ENCODE measurements at regions not wholly inside any gene's neighbourhood (a gene's known extent, or its start where the extent isn't known, plus 50 kb on each side); places are given as distances from the start of the nearest gene placed in this dataset.
A peak's percentile ranks its signal among the peaks of the same experiment; 100 is the strongest.

GRCh38 chr11:27868226-27868625, 168.0 kb upstream of the BDNF start:
- TF ChIP-seq POLR2AphosphoS5 (IDR thresholded peaks at IDR 0.05; ENCODE audit: low read depth, low read length) (no peak), PAX5 (IDR thresholded peaks at IDR 0.05; ENCODE audit: insufficient read depth, low read length, severe bottlenecking) (no peak), POLR2A (IDR thresholded peaks at IDR 0.05; ENCODE audit: low read depth, low read length) (no peak), SPI1 (IDR thresholded peaks at IDR 0.05; ENCODE audit: low read depth, low read length) (no peak), TAF1 (IDR thresholded peaks at IDR 0.05; ENCODE audit: low read depth, low read length) (no peak), POU2F2 (IDR thresholded peaks at IDR 0.05; ENCODE audit: low read depth, low read length) (no peak)
- FAIRE-seq (no peak), DNase-seq (ENCODE audit: insufficient read length, low spot score) (no peak)

- no peak for TF ChIP-seq POU2F2 (IDR thresholded peaks at IDR 0.05; ENCODE audit: low read depth, low read length)
- DNase-seq (ENCODE audit: insufficient read length, low spot score) (no peak), FAIRE-seq (no peak)
Observed at GRCh38 chr11:27865105-27865504, 164.8 kb upstream of the BDNF start.

- FAIRE-seq (no peak), DNase-seq (ENCODE audit: insufficient read length, low spot score) (no peak)
- TF ChIP-seq TAF1 (IDR thresholded peaks at IDR 0.05; ENCODE audit: low read depth, low read length) = no peak
- TF ChIP-seq PAX5 (IDR thresholded peaks at IDR 0.05; ENCODE audit: insufficient read depth, low read length, severe bottlenecking) = no peak
- no peak for TF ChIP-seq POU2F2 (IDR thresholded peaks at IDR 0.05; ENCODE audit: low read depth, low read length)
- TF ChIP-seq POLR2A (IDR thresholded peaks at IDR 0.05; ENCODE audit: low read depth, low read length) = no peak
- TF ChIP-seq POLR2AphosphoS5 (IDR thresholded peaks at IDR 0.05; ENCODE audit: low read depth, low read length) = no peak
- no peak for TF ChIP-seq SPI1 (IDR thresholded peaks at IDR 0.05; ENCODE audit: low read depth, low read length)
Observed at GRCh38 chr11:27864611-27865010, 164.4 kb upstream of the BDNF start.

GRCh38 chr11:27864091-27864491, 163.8 kb upstream of the BDNF start:
- TF ChIP-seq POU2F2 (IDR thresholded peaks at IDR 0.05; ENCODE audit: low read depth, low read length) (no peak), SPI1 (IDR thresholded peaks at IDR 0.05; ENCODE audit: low read depth, low read length) (no peak), POLR2AphosphoS5 (IDR thresholded peaks at IDR 0.05; ENCODE audit: low read depth, low read length) (no peak), POLR2A (IDR thresholded peaks at IDR 0.05; ENCODE audit: low read depth, low read length) (no peak), TAF1 (IDR thresholded peaks at IDR 0.05; ENCODE audit: low read depth, low read length) (no peak)
- DNase-seq (ENCODE audit: insufficient read length, low spot score) (no peak), FAIRE-seq (no peak)

- TF ChIP-seq TAF1 (IDR thresholded peaks at IDR 0.05; ENCODE audit: low read depth, low read length) (no peak), SPI1 (IDR thresholded peaks at IDR 0.05; ENCODE audit: low read depth, low read length) (no peak), POLR2A (IDR thresholded peaks at IDR 0.05; ENCODE audit: low read depth, low read length) (no peak)
- FAIRE-seq = no peak
- no peak for DNase-seq (ENCODE audit: insufficient read length, low spot score)
Observed at GRCh38 chr11:27863637-27864036, 163.4 kb upstream of the BDNF start.

- TF ChIP-seq POLR2AphosphoS5 (IDR thresholded peaks at IDR 0.05; ENCODE audit: low read depth, low read length) (no peak), PAX5 (IDR thresholded peaks at IDR 0.05; ENCODE audit: insufficient read depth, low read length, severe bottlenecking) (no peak), SPI1 (IDR thresholded peaks at IDR 0.05; ENCODE audit: low read depth, low read length) (no peak), POU2F2 (IDR thresholded peaks at IDR 0.05; ENCODE audit: low read depth, low read length) (no peak), POLR2A (IDR thresholded peaks at IDR 0.05; ENCODE audit: low read depth, low read length) (no peak), TAF1 (IDR thresholded peaks at IDR 0.05; ENCODE audit: low read depth, low read length) (no peak)
- DNase-seq (ENCODE audit: insufficient read length, low spot score) = no peak
- no peak for FAIRE-seq
Observed at GRCh38 chr11:27861706-27862430, 161.6 kb upstream of the BDNF start.

GRCh38 chr11:27860811-27861210, 160.6 kb upstream of the BDNF start:
- DNase-seq (ENCODE audit: insufficient read length, low spot score) (no peak), FAIRE-seq (no peak)
- no peak for TF ChIP-seq SPI1 (IDR thresholded peaks at IDR 0.05; ENCODE audit: low read depth, low read length)
- TF ChIP-seq PAX5 (IDR thresholded peaks at IDR 0.05; ENCODE audit: insufficient read depth, low read length, severe bottlenecking) = no peak
- no peak for TF ChIP-seq POLR2A (IDR thresholded peaks at IDR 0.05; ENCODE audit: low read depth, low read length)
- no peak for TF ChIP-seq POLR2AphosphoS5 (IDR thresholded peaks at IDR 0.05; ENCODE audit: low read depth, low read length)
- no peak for TF ChIP-seq TAF1 (IDR thresholded peaks at IDR 0.05; ENCODE audit: low read depth, low read length)
- TF ChIP-seq POU2F2 (IDR thresholded peaks at IDR 0.05; ENCODE audit: low read depth, low read length) = no peak

- TF ChIP-seq PAX5 (IDR thresholded peaks at IDR 0.05; ENCODE audit: insufficient read depth, low read length, severe bottlenecking) (no peak), SPI1 (IDR thresholded peaks at IDR 0.05; ENCODE audit: low read depth, low read length) (no peak), POLR2A (IDR thresholded peaks at IDR 0.05; ENCODE audit: low read depth, low read length) (no peak), TAF1 (IDR thresholded peaks at IDR 0.05; ENCODE audit: low read depth, low read length) (no peak), POU2F2 (IDR thresholded peaks at IDR 0.05; ENCODE audit: low read depth, low read length) (no peak), POLR2AphosphoS5 (IDR thresholded peaks at IDR 0.05; ENCODE audit: low read depth, low read length) (no peak)
- no peak for FAIRE-seq
Observed at GRCh38 chr11:27858866-27859265, 158.6 kb upstream of the BDNF start.

GRCh38 chr11:27857588-27857987, 157.3 kb upstream of the BDNF start:
- TF ChIP-seq TAF1 (IDR thresholded peaks at IDR 0.05; ENCODE audit: low read depth, low read length) = no peak
- no peak for TF ChIP-seq SPI1 (IDR thresholded peaks at IDR 0.05; ENCODE audit: low read depth, low read length)
- no peak for TF ChIP-seq PAX5 (IDR thresholded peaks at IDR 0.05; ENCODE audit: insufficient read depth, low read length, severe bottlenecking)
- no peak for TF ChIP-seq POLR2A (IDR thresholded peaks at IDR 0.05; ENCODE audit: low read depth, low read length)
- no peak for TF ChIP-seq POLR2AphosphoS5 (IDR thresholded peaks at IDR 0.05; ENCODE audit: low read depth, low read length)
- TF ChIP-seq POU2F2 (IDR thresholded peaks at IDR 0.05; ENCODE audit: low read depth, low read length) = no peak
- no peak for DNase-seq (ENCODE audit: insufficient read length, low spot score)
- no peak for FAIRE-seq

More at GRCh38 chr11:27858866-27859265, 158.6 kb upstream of the BDNF start:
- no peak for DNase-seq (ENCODE audit: insufficient read length, low spot score)

GRCh38 chr11:27857014-27857413, 156.8 kb upstream of the BDNF start:
- DNase-seq (ENCODE audit: insufficient read length, low spot score) (no peak), FAIRE-seq (no peak)
- TF ChIP-seq PAX5 (IDR thresholded peaks at IDR 0.05; ENCODE audit: insufficient read depth, low read length, severe bottlenecking) (no peak), SPI1 (IDR thresholded peaks at IDR 0.05; ENCODE audit: low read depth, low read length) (peak; percentile 68), POU2F2 (IDR thresholded peaks at IDR 0.05; ENCODE audit: low read depth, low read length) (no peak)
